ENCODE measurements at regions not wholly inside any gene's neighbourhood (a gene's known extent, or its start where the extent isn't known, plus 50 kb on each side); places are given as distances from the start of the nearest gene placed in this dataset.

DNA sequence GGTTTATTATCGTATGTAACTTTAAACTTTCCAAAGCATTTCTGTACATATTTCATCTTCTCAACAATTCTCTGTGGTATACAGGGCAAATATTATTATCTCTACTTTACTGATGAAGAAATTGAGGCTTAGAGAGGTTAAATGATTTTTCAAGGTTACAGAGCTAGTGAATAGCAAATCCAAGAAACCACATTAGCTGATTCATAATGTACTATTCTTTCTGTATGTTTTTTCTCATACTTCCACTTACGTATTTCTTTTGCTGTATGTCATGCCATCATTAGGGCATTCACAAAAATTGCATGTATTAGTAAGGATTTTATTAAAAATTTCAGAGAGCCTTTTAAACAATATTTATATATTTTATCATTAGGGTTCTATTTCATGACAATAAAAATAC lies 372.4 kb upstream of the DMAC1 start:
- no peak for DNase-seq (ENCODE audit: low read depth)
- H3K4me3 ChIP-seq (replicated peaks; ENCODE audit: low read depth, low read length): no peak overlapping the region
- TF ChIP-seq, protein P1, sequence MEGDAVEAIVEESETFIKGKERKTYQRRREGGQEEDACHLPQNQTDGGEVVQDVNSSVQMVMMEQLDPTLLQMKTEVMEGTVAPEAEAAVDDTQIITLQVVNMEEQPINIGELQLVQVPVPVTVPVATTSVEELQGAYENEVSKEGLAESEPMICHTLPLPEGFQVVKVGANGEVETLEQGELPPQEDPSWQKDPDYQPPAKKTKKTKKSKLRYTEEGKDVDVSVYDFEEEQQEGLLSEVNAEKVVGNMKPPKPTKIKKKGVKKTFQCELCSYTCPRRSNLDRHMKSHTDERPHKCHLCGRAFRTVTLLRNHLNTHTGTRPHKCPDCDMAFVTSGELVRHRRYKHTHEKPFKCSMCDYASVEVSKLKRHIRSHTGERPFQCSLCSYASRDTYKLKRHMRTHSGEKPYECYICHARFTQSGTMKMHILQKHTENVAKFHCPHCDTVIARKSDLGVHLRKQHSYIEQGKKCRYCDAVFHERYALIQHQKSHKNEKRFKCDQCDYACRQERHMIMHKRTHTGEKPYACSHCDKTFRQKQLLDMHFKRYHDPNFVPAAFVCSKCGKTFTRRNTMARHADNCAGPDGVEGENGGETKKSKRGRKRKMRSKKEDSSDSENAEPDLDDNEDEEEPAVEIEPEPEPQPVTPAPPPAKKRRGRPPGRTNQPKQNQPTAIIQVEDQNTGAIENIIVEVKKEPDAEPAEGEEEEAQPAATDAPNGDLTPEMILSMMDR (IDR thresholded peaks at IDR 0.05; ENCODE audit: low read length, missing control alignments): no peak

DNA sequence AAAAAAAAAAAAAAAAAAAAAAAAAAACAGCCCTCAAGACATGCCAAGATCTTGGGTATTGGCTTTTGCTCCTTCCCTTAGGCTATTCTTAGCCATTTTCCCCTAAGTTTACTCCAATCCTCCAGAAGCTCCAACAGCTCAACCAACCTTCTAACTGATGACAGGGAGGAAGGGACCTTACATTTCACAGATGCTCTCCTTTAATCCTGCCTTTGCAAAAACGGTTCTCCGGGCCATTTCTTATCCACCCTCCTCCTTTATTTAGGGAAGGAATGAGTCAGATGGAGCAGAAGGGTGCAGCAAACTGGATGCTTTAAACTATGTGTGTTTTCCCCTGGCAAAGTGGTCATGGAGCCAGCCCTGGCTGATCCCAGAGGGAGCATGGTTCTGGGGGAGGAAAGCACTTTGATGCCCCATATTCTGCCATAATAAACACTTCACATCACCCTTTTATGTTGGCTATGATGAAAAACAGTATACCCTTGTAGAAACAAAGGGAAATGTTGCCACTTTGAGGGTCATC lies 369.4 kb upstream of the DMAC1 start:
- H3K4me3 ChIP-seq (replicated peaks; ENCODE audit: low read depth, low read length): no peak overlapping the region
- DNase-seq (ENCODE audit: low read depth): no peak
- TF ChIP-seq, protein P1 (IDR thresholded peaks at IDR 0.05; ENCODE audit: low read length, missing control alignments): no peak

DNA sequence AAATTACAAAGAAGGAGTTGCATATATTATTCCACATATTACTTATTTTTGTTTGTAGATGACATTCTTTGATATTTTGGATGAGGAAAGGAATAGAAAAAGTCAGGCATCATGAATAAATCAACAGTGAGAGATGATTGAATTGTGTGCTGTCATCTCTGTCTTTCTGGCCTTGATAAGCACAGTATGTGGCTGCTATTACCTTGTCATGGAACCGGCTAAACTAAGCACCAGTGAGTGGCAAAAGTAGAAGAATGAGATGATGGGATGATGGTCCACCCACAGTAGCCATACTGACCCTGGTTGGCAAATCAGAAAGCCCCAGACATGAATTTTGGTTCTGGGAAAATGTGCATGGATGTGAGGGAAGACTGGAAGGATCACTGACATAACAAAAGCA lies 361.2 kb upstream of the DMAC1 start:
- no peak overlapping the region for H3K4me3 ChIP-seq (replicated peaks; ENCODE audit: low read depth, low read length)
- DNase-seq (ENCODE audit: low read depth): no peak
- TF ChIP-seq, protein P1 (IDR thresholded peaks at IDR 0.05; ENCODE audit: low read length, missing control alignments): no peak

DNA sequence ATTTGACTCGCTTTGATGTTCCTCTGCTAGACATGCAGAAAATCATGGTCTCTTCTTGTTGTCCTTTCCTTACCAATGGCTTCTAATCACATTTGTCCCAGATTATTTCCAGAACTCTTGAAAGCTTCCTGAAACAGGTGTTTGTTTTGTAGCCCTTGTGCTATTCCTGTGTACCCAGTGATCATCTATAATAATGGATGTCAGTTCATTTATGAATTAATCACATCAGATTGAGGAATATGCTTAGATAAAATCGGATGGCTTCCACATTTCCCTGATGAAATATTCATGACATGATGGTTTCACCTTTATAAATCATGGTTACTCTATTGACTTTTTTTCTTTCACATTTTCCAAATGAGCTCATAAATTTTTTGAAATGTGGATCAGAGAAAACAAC lies 359.0 kb upstream of the DMAC1 start:
- TF ChIP-seq, protein P1 (IDR thresholded peaks at IDR 0.05; ENCODE audit: low read length, missing control alignments): no peak
- no peak for DNase-seq (ENCODE audit: low read depth)

DNA sequence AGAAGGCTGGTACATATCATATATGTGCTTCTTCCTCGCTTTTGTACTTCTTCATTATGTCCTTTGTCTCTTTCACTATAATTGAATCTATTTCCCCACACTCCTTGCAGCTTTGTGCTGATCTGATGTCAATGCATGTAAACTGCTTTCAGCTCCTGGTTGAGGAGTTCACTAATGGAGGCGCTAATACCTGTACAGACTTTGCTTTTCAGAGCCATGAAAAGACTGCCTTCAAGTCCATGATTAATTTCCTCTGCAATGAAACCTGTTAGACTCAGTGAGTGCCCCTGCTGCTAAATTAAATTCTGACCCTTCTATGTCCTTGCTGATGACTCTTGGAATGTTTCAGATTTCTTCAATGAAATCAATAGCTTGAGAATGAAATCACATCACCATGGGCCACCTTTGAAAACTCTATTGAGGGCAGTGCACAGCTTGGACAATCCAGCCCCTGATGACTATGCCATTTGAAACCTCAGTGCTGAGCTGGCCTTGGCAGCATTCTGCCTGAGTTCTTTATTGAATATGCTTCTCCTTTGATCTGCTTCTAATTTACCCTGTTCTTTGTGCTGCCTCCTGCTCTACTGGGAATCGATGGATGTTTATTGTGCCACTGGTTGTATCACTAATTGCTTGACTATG lies 358.2 kb upstream of the DMAC1 start:
- DNase-seq (ENCODE audit: low read depth): no peak
- H3K4me3 ChIP-seq (replicated peaks; ENCODE audit: low read depth, low read length): no peak overlapping the region
- TF ChIP-seq, protein P1 (IDR thresholded peaks at IDR 0.05; ENCODE audit: low read length, missing control alignments): no peak

More for the DNA sequence above, 359.0 kb upstream of the DMAC1 start:
- no peak overlapping the region for H3K4me3 ChIP-seq (replicated peaks; ENCODE audit: low read depth, low read length)

GRCh38 chr9:8156346-8156745 lies 356.8 kb upstream of the DMAC1 start:
- no peak overlapping the region for H3K4me3 ChIP-seq (replicated peaks; ENCODE audit: low read depth, low read length)
- DNase-seq (ENCODE audit: low read depth): no peak
- TF ChIP-seq, protein P1 (IDR thresholded peaks at IDR 0.05; ENCODE audit: low read length, missing control alignments): no peak

- TF ChIP-seq, protein P1 (IDR thresholded peaks at IDR 0.05; ENCODE audit: low read length, missing control alignments): no peak
Measured at GRCh38 chr9:8155706-8156105, 356.1 kb upstream of the DMAC1 start.

More at GRCh38 chr9:8155706-8156105, 356.1 kb upstream of the DMAC1 start:
- H3K4me3 ChIP-seq (replicated peaks; ENCODE audit: low read depth, low read length): no peak overlapping the region
- no peak for DNase-seq (ENCODE audit: low read depth)
